ENCODE measurements at regions not wholly inside any gene's neighbourhood (a gene's known extent, or its start where the extent isn't known, plus 50 kb on each side); places are given as distances from the start of the nearest gene placed in this dataset.
"Not testable (repeated sequence)": the region's sequence is repeated elsewhere in the genome, so short reads cannot be mapped to it uniquely, and the experiment has no call there.

DNA sequence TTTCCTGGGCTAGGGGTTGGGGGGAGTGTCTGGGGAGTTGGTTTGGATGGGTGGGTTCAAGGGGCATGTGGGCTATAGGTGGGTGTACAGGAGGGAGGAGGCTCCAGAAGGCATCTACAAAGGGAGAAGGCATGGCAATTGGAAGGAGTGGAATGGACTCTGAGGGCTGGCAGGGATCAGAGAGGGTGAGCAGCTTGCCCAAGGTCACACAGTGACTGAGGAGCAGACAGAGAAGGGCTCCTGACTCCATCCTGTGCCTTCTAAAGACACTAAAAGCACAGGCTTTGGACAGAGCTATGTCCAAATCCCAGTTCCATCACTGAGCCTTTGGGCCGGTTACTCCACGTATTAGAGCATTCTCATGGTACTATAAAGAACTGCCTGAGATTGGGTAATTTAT lies 151.8 kb downstream of the PTPRU start:
- Mint-ChIP-seq H3K9me3 (no peaks in the 10 kb centered on the region), H3K36me3 (ENCODE audit: insufficient read depth) (no peaks in the 10 kb centered on the region), H3K4me1 (no peaks in the 10 kb centered on the region), H3K27ac (ENCODE audit: low read depth) (no peak overlapping the region), H3K27me3 (peaks cover 74% of the 10 kb centered on the region), H3K4me3 (no peak overlapping the region)
- no peak for DNase-seq (ENCODE audit: low spot score in 2 of 2)
- no peak for ATAC-seq (replicated peaks; ENCODE audit: extremely low read depth, poor library complexity, severe bottlenecking)

DNA sequence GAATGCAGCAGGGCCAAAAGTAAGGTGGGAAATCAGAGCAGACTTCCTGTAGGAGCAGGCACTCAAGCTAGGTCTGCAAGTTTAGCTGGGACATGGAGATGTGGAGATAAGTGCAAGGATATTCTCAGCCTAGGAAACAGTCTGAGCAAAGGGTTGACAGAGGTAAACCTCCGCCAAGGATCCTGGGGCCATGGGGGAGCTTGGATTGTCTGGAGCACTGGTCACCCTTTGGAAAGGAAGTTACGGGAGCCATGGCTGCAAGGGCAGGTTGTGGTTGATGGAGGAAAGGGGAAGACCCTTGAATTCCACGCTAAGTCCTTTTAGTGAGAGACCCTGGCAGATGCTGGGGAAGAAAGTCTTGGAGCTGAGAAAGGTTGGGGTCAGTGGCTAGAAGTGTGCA lies 150.9 kb downstream of the PTPRU start:
- Mint-ChIP-seq H3K27me3 (peaks cover 74% of the 10 kb centered on the region), H3K36me3 (ENCODE audit: insufficient read depth) (no peaks in the 10 kb centered on the region), H3K4me3 (no peak overlapping the region), H3K4me1 (no peaks in the 10 kb centered on the region), H3K27ac (ENCODE audit: low read depth) (no peak overlapping the region), H3K9me3 (no peaks in the 10 kb centered on the region)
- ATAC-seq (replicated peaks; ENCODE audit: extremely low read depth, poor library complexity, severe bottlenecking), result no peak
- no peak for DNase-seq (ENCODE audit: low spot score in 2 of 2)

DNA sequence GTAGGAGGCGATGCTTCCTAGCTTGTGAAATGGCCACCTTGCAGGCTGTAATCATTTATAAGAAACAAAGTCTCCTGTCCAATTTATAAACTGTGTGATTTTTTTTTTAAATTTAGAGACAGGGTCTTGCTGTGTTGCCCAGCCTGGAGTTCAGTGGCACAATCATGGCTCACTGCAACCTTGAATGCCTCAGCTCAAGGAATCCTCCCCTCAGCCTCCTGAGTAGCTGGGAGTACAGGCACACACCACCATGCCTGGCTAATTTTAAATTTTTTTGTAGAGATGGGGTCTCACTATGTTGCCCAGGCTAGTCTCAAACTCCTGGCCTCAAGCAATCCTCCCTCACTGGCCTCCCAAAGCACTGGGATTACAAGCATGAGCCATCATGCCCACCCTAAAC lies 150.1 kb downstream of the PTPRU start:
- H3K9me3 Mint-ChIP-seq; H3K36me3 Mint-ChIP-seq (ENCODE audit: insufficient read depth); H3K27ac Mint-ChIP-seq (ENCODE audit: low read depth); H3K4me1 Mint-ChIP-seq; H3K4me3 Mint-ChIP-seq; DNase-seq (ENCODE audit: low spot score in 2 of 2); ATAC-seq (replicated peaks; ENCODE audit: extremely low read depth, poor library complexity, severe bottlenecking): not testable (repeated sequence)
- H3K27me3 Mint-ChIP-seq, result peaks cover 70% of the 10 kb centered on the region

DNA sequence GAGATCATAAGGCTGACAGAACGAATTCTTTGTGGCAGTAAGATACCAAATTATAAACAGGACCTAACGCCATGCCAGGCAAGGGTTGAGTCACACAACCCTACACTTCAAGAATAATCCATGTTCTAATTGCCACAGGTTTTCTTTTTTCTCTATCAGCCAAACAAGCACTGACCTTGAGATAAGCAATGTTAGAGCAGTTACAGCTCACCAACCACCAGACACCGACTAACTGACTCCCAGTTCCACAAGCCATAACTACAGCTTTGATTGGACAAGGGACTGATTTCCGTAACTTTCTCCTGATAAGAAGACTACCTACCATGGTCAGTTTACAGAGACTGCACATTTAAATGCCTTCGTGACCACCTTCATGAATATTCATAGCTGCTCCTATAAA lies 149.6 kb downstream of the PTPRU start:
- no peaks in the 10 kb centered on the region for H3K4me1 Mint-ChIP-seq
- ATAC-seq (replicated peaks; ENCODE audit: extremely low read depth, poor library complexity, severe bottlenecking) (no peak), DNase-seq (ENCODE audit: low spot score in 2 of 2) (no peak)
- no peaks in the 10 kb centered on the region for H3K9me3 Mint-ChIP-seq
- H3K27ac Mint-ChIP-seq (ENCODE audit: low read depth), result no peak overlapping the region
- peaks cover 66% of the 10 kb centered on the region for H3K27me3 Mint-ChIP-seq
- H3K36me3 Mint-ChIP-seq (ENCODE audit: insufficient read depth), result no peaks in the 10 kb centered on the region
- H3K4me3 Mint-ChIP-seq, result no peak overlapping the region

DNA sequence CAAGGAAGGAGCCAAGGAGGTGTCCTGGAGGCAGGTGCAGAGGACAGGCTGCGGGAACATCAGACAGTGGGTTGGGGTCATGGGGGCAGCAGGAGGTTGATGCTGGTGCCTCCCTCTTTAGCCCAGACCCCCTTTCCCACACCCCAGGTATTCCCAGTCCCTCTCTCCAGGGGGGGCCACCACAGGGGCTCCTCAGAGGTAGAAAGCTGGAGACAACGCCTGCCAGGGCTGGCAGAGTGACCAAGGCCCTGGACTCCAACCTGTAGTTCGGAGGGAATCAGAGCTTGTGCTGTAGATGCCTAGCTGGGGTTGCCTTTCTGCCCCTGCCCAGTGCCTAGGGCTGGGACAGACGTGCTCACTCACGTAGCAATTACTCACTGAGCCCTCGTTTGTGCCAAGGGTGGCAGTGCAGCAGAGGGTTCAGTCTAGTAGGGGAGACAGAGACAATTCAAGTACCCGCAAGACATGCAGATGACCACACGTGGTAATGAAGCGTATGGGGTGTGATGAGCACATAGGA lies 148.2 kb downstream of the PTPRU start:
- Mint-ChIP-seq H3K27me3 (peaks cover 54% of the 10 kb centered on the region), H3K36me3 (ENCODE audit: insufficient read depth) (no peaks in the 10 kb centered on the region), H3K9me3 (no peaks in the 10 kb centered on the region), H3K27ac (ENCODE audit: low read depth) (no peak overlapping the region), H3K4me3 (no peak overlapping the region), H3K4me1 (no peaks in the 10 kb centered on the region)
- ATAC-seq (replicated peaks; ENCODE audit: extremely low read depth, poor library complexity, severe bottlenecking) (no peak), DNase-seq (ENCODE audit: low spot score in 2 of 2) (no peak)

DNA sequence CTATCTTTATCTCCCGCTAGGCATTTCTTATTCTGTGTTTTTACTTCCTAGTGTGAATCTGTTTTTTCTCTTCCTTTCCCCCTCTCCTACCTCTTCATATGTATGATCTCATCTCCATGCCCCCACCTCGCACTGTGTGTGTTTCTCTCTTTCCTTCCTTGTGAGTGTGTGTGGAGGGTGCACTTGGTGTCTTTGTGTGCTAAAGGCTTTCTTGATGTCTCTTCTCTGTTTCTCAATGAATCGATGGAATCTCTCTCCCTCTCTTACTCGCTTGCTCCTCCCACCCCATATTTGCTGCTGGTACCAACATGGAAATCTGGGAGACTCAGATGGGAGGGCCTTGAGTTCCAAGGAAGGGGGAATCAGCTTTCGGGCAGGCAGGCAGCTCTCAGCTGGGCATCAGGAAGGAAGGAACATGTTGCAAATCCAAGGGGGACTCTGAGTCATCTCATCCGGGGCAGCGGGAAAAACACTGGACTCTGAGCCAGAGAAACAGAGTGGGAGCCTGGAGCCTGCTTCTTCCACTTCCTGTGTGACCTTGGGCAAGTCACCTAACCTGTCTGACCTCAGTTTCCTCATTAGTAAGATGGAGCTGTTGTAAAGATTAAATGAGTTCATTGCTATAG lies 147.5 kb downstream of the PTPRU start:
- peaks cover 7% of the 10 kb centered on the region for H3K9me3 Mint-ChIP-seq
- no peaks in the 10 kb centered on the region for H3K36me3 Mint-ChIP-seq (ENCODE audit: insufficient read depth)
- no peaks in the 10 kb centered on the region for H3K4me1 Mint-ChIP-seq
- ATAC-seq (replicated peaks; ENCODE audit: extremely low read depth, poor library complexity, severe bottlenecking), result no peak
- DNase-seq (ENCODE audit: low spot score in 2 of 2), result no peak
- H3K27ac Mint-ChIP-seq (ENCODE audit: low read depth), result no peak overlapping the region
- H3K4me3 Mint-ChIP-seq, result no peak overlapping the region
- peaks cover 54% of the 10 kb centered on the region for H3K27me3 Mint-ChIP-seq

DNA sequence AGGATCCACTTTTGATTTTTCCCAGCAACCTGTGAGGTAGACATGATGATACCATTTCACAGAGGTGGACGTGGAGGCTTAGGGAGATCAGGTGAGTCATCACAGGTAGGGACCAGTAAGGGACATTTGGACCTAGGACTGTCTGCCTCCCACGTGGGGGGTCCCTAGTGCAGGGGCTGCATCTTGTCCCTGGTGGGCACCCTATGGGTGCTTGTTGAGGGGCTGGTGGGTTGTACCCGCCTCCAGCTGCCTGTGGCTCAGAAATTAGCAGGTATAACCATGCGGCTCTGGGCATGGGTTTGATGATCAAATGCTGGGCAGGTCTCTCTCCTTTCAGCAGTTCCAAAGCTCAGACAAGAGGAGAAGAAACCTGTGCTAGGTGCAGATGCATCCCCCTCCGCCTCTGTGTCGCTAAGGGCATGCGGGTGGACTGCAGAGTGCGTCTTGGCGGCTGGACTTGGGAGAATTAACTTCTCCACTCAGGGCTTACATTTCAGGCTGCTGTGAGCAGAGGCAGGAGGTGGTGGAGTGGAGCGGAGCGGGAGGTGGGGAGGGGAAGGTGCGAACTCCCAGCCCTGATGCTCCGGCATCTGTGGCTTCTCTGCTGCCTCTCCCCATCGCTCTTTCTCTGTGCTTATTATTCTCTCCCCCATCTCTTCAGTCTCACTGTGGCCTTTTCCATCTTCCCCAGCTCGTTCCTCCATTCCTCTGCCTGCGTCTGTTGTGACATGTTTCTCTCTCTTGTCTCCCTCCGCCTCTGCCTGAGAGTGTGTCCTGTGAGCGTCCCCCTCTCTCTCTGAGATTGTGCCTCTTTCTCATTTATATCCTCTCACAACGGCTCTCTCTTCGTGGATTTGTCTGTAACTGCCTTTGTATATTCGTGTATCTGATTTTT lies 146.8 kb downstream of the PTPRU start:
- no peak for DNase-seq (ENCODE audit: low spot score in 2 of 2)
- Mint-ChIP-seq H3K9me3 (peaks cover 10% of the 10 kb centered on the region), H3K36me3 (ENCODE audit: insufficient read depth) (no peaks in the 10 kb centered on the region), H3K4me1 (no peaks in the 10 kb centered on the region), H3K27me3 (peaks cover 47% of the 10 kb centered on the region), H3K4me3 (no peak overlapping the region), H3K27ac (ENCODE audit: low read depth) (no peak overlapping the region)
- ATAC-seq (replicated peaks; ENCODE audit: extremely low read depth, poor library complexity, severe bottlenecking), result no peak

DNA sequence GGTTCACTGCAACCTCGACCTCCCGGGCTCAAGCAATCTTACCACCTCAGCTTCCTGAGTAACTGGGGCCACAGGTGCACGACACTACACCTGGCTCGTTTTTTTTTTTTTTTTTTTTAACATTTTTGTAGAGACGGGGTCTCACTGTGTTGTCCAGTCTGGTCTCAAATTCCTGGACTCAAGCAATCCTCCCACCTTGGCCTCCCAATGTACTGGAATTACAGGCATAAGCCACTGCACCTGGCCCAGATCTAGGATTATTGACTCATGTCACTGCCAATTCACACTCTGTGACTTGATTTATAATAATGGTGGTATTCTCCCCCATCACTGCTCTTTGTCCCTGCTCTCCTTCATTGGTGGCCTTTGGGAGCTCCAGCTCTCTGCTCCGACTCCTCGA lies 145.1 kb downstream of the PTPRU start:
- DNase-seq (ENCODE audit: low spot score in 2 of 2) (no peak), ATAC-seq (replicated peaks; ENCODE audit: extremely low read depth, poor library complexity, severe bottlenecking) (no peak)
- Mint-ChIP-seq H3K9me3 (peaks cover 10% of the 10 kb centered on the region), H3K27ac (ENCODE audit: low read depth) (no peak overlapping the region), H3K4me1 (no peaks in the 10 kb centered on the region), H3K36me3 (ENCODE audit: insufficient read depth) (no peaks in the 10 kb centered on the region), H3K4me3 (no peak overlapping the region), H3K27me3 (peaks cover 43% of the 10 kb centered on the region)

DNA sequence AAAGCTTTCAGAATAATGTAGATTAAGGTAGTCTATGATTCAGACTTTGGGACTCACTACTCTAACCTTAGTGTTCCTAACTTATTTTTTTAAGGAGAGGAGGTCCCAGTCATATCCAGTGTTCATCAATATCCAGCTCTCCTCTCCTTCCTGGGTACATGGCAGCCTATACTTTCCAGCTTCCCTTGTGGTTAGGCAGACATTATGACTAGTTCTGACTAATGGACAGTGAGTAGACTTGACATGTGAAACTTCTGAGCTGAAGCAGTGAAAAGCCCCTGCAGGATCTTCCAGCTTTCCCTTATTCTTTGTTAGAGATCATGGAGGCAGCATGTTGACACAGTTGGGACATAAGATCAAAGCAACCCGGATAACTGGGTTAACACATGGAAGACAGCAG lies 144.2 kb downstream of the PTPRU start:
- H3K4me1 Mint-ChIP-seq, result no peaks in the 10 kb centered on the region
- no peak overlapping the region for H3K27ac Mint-ChIP-seq (ENCODE audit: low read depth)
- H3K27me3 Mint-ChIP-seq, result peaks cover 52% of the 10 kb centered on the region
- DNase-seq (ENCODE audit: low spot score in 2 of 2) (no peak), ATAC-seq (replicated peaks; ENCODE audit: extremely low read depth, poor library complexity, severe bottlenecking) (no peak)
- no peaks in the 10 kb centered on the region for H3K36me3 Mint-ChIP-seq (ENCODE audit: insufficient read depth)
- no peak overlapping the region for H3K4me3 Mint-ChIP-seq
- H3K9me3 Mint-ChIP-seq, result peaks cover 10% of the 10 kb centered on the region

DNA sequence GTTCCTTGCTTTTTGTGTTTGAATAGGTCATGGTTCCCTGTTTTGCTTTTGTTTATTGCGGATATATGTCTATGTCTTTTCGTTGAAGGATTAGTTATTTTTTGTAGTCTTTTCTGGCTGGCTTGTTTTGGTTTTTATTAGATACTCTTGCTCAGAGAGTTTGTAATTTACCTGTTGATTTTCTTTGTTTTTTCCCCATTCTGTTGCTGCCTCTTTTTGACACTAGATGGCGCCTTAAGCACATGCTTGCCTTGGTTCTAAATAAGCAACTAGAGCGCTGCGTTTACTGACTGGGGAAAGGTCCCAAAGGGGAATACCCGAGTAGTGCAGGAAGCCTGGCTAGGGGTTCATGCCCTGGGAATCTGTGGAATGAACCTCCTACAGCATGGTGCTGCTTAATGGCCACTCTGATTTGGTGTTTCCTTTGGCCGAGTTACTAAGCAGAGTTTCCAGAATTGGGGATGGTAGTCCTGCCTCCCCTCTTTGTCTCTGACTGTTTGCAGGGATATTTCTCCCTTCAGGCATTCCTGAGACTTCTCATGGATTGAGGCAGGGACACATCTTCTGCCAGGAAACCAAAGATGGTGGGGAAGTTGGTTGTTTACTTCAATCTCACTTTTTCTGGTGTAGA lies 143.2 kb downstream of the PTPRU start:
- Mint-ChIP-seq H3K4me1 (no peaks in the 10 kb centered on the region), H3K9me3 (peaks cover 10% of the 10 kb centered on the region), H3K36me3 (ENCODE audit: insufficient read depth) (no peaks in the 10 kb centered on the region), H3K27me3 (peaks cover 58% of the 10 kb centered on the region), H3K27ac (ENCODE audit: low read depth) (no peak overlapping the region), H3K4me3 (no peak overlapping the region)
- DNase-seq (ENCODE audit: low spot score in 2 of 2), result no peak
- no peak for ATAC-seq (replicated peaks; ENCODE audit: extremely low read depth, poor library complexity, severe bottlenecking)
